HG02763 (cell line): ENCODE measurements at regions not wholly inside any gene's neighbourhood (a gene's known extent, or its start where the extent isn't known, plus 50 kb on each side); places are given as distances from the start of the nearest gene placed in this dataset.

Source experiments
- ATAC-seq: cut with Tn5 transposase; IDR thresholded peaks from one replicate; pipeline ENCODE4 v1.9.1; 2021; ENCODE audit warnings: mild to moderate bottlenecking, moderate library complexity; ENCODE audit not compliant: unreplicated experiment

DNA sequence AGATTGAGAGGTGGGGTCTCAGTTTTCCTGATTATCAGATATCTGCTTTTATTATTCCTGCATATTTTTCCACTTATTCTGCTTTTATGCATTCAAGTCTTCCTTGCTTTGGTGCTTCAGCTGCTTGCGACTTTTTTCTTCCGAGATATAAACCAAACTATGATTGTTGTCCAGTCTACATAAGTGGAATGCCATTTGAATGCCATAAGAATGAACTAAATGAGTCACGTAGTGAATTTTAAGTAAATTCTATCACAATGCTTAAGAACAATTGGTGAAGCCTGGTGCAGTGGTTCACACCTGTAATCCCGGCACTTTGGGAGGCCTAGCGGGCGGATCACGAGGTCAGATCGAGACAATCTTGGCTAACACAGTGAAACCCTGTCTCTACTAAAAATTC, 189.1 kb downstream of the PCDH18 start:
- ATAC-seq: no peak

DNA sequence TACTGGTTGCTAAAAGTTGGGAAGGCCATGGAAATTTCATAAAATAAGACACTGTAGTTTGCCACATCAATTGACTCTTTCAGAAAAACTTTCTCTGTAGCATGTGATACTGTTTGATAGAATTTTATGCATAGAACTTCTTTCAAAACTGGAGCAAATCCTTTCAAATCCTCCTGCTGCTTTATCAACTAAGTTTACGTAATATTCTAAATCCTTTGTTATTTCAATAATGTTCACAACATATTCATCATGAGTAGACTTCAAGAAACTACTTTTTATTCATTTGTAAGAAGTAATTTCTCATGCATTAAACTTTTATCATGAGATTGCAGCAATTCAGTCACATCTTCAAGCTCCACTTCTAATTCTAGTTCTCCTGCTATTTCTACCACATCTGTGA, 199.3 kb downstream of the PCDH18 start:
- ATAC-seq: no peak

DNA sequence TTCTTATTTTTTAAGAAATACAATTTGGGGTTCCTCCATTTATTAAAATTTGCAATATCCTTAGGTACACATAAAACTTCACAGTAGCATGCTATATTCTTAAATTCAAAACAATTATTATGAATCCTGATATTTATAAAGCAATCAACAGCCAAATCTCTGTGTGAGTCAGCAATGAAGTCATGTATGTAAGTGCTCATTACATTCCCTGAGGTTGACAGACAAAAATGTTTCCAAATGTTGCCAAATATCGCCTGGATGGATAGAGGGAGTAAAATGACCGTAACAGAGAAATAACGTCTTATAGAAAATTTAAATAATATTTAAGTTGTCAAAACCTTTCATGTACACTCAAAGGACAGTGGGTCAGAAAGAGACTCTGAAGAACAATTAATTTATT, 220.0 kb downstream of the PCDH18 start:
- ATAC-seq: no peak

DNA sequence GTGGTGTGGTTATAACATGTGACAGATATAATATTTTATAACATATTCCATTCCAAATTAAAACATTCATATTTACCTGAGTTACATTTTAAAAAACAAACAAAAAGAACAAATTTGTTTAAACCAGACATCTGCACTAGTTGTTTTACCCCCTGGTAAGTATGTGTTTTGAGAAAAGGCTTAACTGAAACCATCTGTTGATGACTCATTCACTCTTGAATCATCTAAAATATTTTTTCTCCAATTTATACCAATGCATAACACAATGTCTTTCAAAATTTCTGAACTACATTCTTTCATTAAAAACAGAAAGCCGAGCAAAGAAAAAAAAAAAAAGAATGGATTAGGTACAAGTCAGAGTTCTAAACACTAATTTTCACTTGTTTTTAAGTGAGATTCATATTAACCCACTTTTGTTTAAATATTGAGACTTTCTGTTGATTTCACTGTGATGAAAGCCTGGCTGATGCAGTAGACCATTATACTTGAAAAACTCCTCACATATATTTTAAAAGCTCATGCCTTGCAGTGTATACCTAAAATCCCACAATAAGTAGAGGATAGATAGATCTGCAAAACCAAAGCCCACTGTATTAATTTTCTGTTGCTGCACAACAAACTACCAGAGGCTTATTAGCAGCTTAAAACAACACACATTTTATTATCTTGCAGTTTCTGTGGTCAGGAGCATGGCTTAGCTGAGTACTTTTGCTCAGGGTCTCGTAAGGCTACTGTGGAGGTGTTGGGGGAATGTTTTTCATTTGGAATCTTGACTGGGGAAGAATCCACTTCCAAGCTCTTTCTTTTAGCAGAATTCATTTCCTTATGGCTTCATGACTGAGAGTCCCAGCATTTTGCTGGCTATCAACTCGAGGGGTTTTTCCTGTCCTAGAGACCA, 221.5 kb downstream of the PCDH18 start:
- ATAC-seq: no peak

DNA sequence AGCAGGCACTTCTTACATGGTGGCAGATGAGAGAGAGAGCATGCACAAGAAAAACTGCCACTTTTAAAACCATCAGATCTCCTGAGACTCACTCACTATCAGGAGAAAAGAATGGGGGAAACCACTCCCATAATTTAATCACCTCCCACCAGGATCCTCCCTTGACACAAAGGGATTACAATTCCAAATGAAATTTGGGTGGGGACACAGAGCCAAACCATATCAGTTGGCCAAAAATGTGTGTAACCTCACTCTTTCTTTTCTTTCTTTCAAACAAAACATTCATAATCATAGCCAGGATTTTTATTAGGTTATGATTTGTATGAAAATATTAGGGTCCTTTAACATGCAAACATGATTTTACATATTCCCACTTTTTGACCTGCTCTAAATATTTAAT, 222.1 kb downstream of the PCDH18 start:
- ATAC-seq: no peak

DNA sequence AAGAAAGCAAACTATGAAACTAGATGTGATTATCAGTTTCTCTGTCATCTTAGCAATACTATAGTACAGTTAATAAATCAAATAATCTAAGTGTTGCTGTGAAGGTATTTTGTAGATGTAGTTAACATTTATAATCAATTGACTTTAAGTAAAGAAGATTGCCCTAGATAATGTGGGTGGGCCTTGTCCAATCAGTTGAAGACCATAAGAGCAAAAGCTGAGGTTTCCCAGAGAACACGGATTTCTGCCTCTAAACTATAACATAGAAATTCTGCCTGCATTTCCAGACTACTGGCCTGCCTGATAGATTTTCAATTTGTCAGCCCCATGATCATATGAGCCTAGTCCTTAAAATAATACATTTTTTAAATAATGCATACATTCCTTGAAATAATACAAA, 222.9 kb downstream of the PCDH18 start:
- no peak for ATAC-seq

DNA sequence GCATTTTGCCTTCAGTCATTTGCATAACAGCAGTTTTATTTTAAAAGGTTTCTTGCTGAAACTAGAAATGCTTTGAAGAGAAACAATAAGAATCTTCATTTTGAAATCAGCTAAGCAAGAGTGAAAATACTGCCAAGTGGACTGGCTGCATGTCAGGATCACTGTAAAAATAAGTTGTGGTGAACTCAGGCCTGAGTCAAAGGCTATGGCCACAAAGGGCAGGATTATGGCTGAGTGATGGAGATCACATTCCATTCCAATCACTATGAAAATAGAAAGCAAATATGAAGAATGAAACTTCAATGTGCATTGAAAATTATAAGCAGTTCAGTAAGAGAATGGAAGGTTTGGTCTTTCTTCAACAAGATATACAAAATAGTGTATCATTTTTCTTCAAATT, 224.5 kb downstream of the PCDH18 start:
- no peak for ATAC-seq

DNA sequence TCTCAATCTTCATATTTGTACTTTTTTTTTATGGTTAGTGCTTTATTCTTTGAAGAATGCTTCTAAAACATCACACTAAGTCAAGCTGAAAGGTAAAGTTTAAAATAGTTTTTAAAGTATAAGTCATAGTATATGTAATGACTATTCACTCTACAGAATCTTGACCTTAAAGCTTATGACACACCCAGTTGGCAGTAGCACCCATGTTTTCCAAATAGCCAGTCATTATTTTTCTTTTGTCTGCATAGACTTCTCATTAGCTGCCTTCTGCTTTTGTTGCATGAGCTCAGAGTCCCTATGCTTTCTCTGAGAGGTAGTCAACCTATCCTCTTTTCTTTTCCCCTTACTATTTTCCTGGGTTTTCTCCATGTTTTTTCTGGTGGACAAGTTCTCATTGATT, 231.5 kb downstream of the PCDH18 start:
- ATAC-seq: no peak

DNA sequence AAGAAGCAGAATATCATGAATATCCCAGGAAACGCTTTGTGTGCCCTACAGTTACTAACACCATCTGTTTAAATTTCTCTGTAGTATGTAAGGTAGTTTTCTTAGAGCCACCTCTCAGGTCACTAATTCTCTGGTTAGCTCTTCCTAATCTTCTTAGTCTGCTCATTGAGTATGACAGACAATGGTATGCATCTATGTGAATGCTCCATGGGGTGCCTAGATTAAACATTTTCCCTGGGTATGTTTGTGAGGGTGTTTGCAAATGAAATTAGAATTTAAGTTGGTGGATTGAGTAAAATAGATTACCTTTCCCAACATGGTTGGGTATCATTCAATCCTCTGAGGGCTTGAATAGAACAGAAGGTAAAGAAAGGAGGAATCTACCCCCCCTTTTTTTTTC, 233.0 kb downstream of the PCDH18 start:
- ATAC-seq: no peak

DNA sequence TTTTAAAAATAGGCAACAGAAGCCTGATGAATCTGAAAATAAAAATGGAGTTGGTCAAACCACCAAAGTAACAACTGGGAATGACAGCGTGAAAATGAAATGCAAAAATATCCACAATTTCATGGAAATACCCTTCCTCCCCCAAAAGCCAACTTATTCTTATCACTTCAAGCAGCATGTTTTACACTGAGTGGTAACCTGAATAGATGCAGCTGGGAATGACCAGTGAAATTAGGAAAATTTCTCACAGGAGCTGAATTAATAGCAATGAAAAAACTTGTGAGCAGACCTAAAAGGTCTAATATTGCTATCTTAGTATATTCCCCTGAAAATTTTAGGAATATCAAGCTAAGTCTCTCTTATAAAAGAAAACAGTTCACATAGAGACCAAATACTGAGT, 239.0 kb downstream of the PCDH18 start:
- no peak for ATAC-seq

DNA sequence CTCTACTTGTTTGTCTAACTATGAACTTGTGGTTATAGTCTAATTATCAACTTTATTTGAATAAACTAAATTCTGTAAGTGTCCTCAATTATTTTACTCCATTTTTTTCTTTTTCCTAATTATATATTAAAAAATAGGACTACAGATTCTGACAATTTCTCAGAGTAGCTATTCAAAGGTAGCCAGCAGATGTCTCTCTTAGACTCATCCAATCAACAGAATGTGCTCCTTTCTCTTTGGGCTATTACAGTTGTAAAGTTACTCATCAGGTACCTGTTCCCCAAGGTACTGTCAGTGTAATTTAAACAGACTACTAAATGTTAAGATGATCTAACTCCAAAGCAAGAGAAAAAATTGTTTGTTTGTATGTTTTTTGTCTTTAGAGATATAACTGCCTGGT, 248.6 kb downstream of the PCDH18 start:
- ATAC-seq: no peak

DNA sequence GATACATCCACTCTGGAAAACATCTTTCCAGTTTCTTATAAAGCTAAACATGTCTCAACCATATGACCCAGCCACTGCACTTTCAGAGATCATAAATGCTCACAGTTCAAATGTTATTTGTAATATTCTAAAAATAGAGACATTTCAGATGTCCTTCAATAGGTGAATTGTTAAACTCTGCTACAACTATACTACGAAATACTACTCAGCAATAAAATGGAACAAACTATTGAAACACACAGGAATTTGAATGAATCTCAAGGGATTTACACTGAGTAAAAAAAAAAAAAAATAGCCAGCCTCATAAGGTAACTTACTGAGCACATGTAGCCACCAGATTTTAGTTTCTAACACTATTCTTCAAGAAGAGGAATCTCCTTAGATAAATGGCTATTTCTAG, 253.9 kb downstream of the PCDH18 start:
- no peak for ATAC-seq

DNA sequence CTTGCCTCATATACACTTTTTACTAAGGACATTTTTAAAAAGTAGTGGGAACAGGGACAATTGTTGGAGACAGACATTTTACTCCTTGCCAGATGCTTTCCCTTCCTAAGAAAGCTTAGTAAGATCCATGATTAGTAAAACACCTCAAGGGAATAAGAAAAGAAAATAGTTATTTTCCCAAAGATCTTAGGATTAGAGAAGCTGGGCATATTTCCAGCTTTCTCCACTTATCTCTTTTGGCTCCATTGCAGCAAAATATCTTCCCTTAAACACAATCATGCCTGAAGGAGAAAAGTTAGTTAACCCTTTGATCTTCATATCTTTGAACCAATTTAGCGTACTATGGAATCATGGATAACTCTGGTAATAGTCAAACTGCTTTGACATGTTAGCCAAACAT, 257.9 kb downstream of the PCDH18 start:
- ATAC-seq: no peak

DNA sequence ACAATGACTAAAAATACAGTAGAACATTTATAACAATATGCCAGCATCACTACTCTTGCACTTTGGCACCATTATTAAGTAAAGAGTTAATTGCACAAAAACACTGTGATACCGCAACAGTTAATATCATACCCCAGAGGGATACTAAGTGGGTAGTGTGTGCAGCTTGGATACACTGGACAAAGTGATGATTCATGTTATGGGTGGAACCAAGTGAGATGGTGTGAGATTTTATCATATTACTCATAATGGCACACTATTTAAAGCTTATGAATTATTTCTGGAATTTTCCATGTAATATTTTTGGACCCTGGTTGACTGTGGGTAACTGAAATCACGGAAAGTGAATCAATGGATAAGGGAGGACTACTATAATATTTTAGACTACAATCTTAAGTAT, 265.3 kb downstream of the PCDH18 start:
- ATAC-seq: no peak

DNA sequence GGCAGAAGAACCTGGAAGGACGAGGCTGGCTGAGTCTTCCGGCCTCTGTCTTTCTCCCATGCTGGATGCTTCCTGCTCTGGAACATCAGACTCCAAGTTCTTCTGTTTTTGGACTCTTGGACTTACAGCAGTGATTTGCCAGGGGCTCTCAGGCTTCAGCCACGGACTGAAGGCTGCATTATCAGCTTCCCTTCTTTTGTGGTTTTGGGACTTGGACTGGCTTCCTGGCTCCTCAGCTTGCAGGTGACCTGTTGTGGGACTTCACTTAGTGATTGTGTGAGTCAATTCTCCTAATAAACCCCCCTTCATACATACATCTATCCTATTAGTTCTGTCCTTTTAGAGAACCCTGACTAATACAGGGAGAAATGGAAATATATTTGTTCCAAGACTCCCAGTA, 265.8 kb downstream of the PCDH18 start:
- ATAC-seq: no peak

DNA sequence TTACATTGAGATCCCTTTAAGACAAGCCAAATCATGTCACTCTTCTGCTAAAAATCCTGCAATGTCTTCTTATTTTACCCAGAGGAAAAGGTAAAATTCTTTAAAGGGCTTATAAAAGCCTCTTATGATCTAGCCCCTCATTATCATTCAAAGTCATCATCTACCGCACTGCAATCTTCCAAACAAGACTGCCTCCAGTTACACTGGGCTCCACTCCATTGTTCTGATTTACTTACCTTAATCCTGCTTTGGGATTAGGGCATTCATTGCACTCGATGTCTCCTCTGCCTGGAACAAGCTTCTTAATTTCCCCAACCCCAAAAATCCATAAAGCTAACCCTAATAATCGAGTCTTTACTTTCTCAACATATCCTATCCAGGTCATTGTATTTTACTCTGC, 269.1 kb downstream of the PCDH18 start:
- ATAC-seq: no peak

DNA sequence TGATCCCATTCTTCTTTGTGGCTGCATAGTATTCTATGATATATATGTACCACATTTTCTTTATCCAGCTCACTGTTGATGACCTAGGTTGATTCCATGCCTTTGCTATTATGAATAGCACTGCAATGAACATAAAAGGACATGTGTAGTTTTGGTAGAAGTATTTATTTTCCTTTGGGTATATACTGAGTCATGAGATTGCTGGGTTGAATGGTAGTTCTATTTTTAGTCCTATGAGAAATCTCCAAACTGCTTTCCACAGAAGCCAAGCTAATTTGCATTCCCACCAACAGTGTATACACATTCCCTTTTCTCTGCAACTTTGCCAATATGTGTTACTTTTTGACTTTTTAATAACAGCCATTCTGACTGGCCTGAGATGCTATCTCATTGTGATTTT, 278.3 kb downstream of the PCDH18 start:
- ATAC-seq: no peak

DNA sequence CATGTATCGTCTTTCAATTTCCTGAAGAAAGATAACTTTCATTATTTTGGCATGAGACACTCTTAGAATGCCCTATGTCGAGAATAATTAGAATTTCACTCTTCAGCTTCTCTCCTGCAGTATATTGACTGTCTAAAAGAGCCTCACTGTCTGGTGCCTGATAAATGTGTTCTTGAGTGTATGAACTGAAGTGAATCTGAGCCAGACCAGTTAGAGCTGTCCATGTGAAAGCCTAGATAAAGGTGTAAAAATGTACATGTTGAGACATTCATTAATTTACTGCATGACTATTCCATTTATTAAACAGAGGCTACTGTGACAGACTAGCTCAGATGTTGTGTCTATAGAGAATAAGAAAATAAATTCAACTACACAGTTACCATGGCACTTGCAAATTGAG, 283.2 kb downstream of the PCDH18 start:
- no peak for ATAC-seq

DNA sequence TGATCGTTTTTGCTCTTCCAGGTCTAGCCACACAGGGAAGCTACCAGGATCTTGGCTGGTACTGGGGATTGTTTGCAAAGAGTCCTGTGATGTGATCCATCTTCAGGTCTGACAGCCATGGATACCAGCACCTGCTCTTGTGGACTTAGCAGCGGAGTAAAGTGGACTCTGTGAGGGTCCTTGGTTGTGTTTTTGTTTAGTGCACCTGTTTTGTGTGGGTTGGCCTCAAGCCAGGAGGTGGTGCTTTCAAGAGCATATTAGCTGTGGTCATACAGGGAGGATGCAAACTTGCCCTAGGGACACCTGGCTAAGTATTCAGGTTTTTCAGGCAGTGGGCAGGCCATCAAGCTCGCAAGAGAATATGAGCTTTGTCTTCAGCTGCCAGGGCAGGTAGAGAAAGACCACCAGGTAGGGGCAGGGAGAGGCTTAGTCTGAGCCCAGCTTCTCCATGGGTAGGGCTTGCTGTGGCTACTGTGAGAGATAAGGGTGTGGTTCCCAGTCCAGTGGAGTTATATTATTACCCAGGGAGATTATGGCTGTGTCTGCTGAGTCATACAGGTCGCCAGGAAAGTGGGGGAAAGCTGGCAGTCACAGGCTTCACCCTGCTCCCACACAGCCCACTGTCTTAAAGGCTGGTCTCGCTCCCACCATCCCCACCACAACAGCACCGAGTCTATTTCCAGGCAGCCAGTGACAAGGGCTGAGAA, 293.7 kb downstream of the PCDH18 start:
- ATAC-seq: no peak

DNA sequence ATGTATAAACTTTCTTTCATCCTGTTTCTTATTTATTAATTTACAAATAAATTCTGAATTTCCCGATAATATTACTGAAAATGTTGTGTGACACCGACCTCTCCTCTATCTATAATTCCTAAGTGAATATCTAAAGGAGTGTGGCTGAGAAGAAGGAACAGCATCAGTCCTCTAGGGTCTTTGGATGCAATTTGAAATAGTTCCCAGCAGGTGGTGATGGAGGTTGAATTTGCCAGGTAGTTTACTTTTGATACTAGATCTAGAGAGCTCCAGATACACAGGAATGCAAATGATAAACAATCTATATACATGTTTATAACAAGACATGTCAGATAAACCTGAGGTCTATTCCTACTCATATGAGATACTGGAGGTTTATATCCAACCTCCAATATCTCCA, 305.4 kb downstream of the PCDH18 start:
- no peak for ATAC-seq

DNA sequence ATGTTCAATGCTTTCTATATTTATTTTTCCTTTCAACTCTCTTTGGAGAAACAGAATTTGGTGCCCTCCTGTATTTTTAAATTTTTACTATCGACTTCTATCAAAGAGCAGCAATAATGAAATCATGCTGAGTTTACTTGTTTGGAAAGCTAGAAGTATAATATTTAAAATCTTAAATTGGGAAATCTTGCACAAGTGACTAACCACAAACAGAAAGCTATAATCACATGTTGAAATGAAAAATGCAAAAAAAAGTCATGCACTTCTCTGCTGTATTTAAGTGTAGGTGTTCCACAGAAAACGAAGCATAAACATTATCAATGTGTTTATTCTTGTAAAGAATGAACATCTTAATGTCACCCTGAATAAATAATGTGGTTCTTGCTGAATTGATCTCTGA, 306.1 kb downstream of the PCDH18 start:
- no peak for ATAC-seq

DNA sequence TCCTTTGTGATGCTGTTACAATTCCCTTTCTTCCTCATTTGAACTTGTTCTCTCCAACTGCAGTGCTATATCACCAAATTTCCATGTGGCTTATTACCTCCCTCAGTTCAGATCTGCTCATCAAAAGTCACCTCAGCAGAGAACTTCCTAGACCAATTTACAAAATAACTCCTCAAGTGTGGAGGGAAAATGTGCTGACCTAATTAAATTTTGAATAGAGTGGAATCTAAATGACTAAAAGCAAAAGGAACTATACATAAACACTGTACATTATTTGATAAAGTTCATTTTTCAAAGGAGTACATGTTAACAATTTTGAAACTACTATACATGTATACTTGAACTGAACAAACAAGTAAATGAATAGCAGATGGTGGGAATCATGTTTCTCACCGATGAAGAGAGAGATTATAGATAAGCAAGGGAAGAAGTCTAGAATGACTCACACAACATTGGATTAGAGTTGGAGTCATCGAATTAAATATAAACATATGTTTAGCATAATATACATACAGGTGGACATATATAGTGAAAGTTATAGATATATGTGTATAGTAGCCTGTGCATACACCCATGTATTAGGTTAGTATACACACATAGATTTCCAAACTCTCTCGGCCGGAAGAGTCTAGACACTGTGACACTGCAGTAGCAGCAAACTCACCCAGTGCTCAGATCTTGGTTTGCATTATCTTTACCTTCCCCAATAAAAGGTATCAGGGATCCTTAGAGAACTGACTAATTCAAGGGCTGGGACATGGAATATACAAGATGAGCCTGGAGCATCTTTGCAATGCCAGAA, 318.7 kb downstream of the PCDH18 start:
- ATAC-seq: no peak
